ENCODE measurements at regions not wholly inside any gene's neighbourhood (a gene's known extent, or its start where the extent isn't known, plus 50 kb on each side); places are given as distances from the start of the nearest gene placed in this dataset.

- no peak for TF ChIP-seq EZH2phosphoT487 (conservative IDR thresholded peaks at IDR 0.05; ENCODE audit: low read length)
- no peak for TF ChIP-seq CTCF (IDR thresholded peaks at IDR 0.05; ENCODE audit: insufficient read depth, low read length, poor library complexity, severe bottlenecking)
Measured at GRCh38 chr3:71961378-71961777, 176.4 kb upstream of the PROK2 start.

All from SU-DHL-6 (cell line).